ENCODE measurements at regions not wholly inside any gene's neighbourhood (a gene's known extent, or its start where the extent isn't known, plus 50 kb on each side); places are given as distances from the start of the nearest gene placed in this dataset.

GRCh38 chr20:61126369-61127195 is 125.5 kb upstream of the CDH4 start:
- WGBS, 2 donors, result 89 to 90% methylated on average over 21 of the region's 21 CpGs
- ATAC-seq (ENCODE audit: insufficient read depth, low FRiP score) (no peak), DNase-seq (no peak)
- H3K36me3 ChIP-seq (ENCODE audit: control insufficient read depth in 4 of 4, insufficient read depth in 4 of 4, low read length in 4 of 4), result no peaks in the 10 kb centered on the region
- H3K4me3 ChIP-seq, result no peak overlapping the region
- peaks cover 0 to 13% (median 0%) of the 10 kb centered on the region in 5 donors for H3K4me1 ChIP-seq (ENCODE audit: control insufficient read depth in 5 of 5, insufficient read depth in 5 of 5, low read length in 5 of 5)
- H3K27me3 ChIP-seq (ENCODE audit: control insufficient read depth in 3 of 3, insufficient read depth in 3 of 3, low read length in 2 of 3), result no peaks in the 10 kb centered on the region
- no peak overlapping the region for H3K27ac ChIP-seq (ENCODE audit: low read depth in 1 of 2, low read length in 1 of 2)
- H3K9ac ChIP-seq (ENCODE audit: insufficient read depth in 1 of 2, low read length in 2 of 2), result no peak overlapping the region
- H3K9me3 ChIP-seq (ENCODE audit: control insufficient read depth in 4 of 4, insufficient read depth in 3 of 4, low read length in 3 of 4), result no peaks in the 10 kb centered on the region
- TF ChIP-seq CTCF (IDR thresholded peaks at IDR 0.05; ENCODE audit: control extremely low read depth, extremely low read depth), result no peak

GRCh38 chr20:61127311-61128039 is 124.6 kb upstream of the CDH4 start:
- H3K36me3 ChIP-seq (ENCODE audit: control insufficient read depth in 4 of 4, insufficient read depth in 4 of 4, low read length in 4 of 4), result no peaks in the 10 kb centered on the region
- no peaks in the 10 kb centered on the region for H3K27me3 ChIP-seq (ENCODE audit: control insufficient read depth in 3 of 3, insufficient read depth in 3 of 3, low read length in 2 of 3)
- H3K4me1 ChIP-seq (ENCODE audit: control insufficient read depth in 5 of 5, insufficient read depth in 5 of 5, low read length in 5 of 5), result peaks cover 0 to 13% (median 0%) of the 10 kb centered on the region in 5 donors
- 84 to 90% methylated on average over 12 of the region's 12 CpGs for WGBS, 2 donors
- no peak for ATAC-seq (ENCODE audit: insufficient read depth, low FRiP score)
- H3K9ac ChIP-seq (ENCODE audit: insufficient read depth in 1 of 2, low read length in 2 of 2), result no peak overlapping the region
- TF ChIP-seq CTCF (IDR thresholded peaks at IDR 0.05; ENCODE audit: control extremely low read depth, extremely low read depth), result no peak
- no peak overlapping the region for H3K4me3 ChIP-seq
- no peaks in the 10 kb centered on the region for H3K9me3 ChIP-seq (ENCODE audit: control insufficient read depth in 4 of 4, insufficient read depth in 3 of 4, low read length in 3 of 4)
- DNase-seq, result no peak
- H3K27ac ChIP-seq (ENCODE audit: low read depth in 1 of 2, low read length in 1 of 2), result no peak overlapping the region

- Histone ChIP-seq H3K9ac (ENCODE audit: insufficient read depth in 1 of 2, low read length in 2 of 2) (no peak overlapping the region), H3K4me1 (ENCODE audit: control insufficient read depth in 5 of 5, insufficient read depth in 5 of 5, low read length in 5 of 5) (peaks cover 0 to 12% (median 0%) of the 10 kb centered on the region in 5 donors), H3K4me3 (no peak overlapping the region), H3K27me3 (ENCODE audit: control insufficient read depth in 3 of 3, insufficient read depth in 3 of 3, low read length in 2 of 3) (no peaks in the 10 kb centered on the region), H3K27ac (ENCODE audit: low read depth in 1 of 2, low read length in 1 of 2) (no peak overlapping the region), H3K9me3 (ENCODE audit: control insufficient read depth in 4 of 4, insufficient read depth in 3 of 4, low read length in 3 of 4) (no peaks in the 10 kb centered on the region), H3K36me3 (ENCODE audit: control insufficient read depth in 4 of 4, insufficient read depth in 4 of 4, low read length in 4 of 4) (no peaks in the 10 kb centered on the region)
- ATAC-seq (ENCODE audit: insufficient read depth, low FRiP score) (no peak), DNase-seq (no peak)
- whole genome bisulfite sequencing, 2 donors, result 71 to 82% methylated on average over 14 of the region's 14 CpGs
- no peak for TF ChIP-seq CTCF (IDR thresholded peaks at IDR 0.05; ENCODE audit: control extremely low read depth, extremely low read depth)
Measured at GRCh38 chr20:61128701-61129269, 123.3 kb upstream of the CDH4 start.

Measured in lung (tissue), 11 donors.